ENCODE measurements at regions not wholly inside any gene's neighbourhood (a gene's known extent, or its start where the extent isn't known, plus 50 kb on each side); places are given as distances from the start of the nearest gene placed in this dataset.
A peak's percentile ranks its signal among the peaks of the same experiment; 100 is the strongest.

- 39% methylated on average over 2 of the region's 2 CpGs for WGBS
- no peak for DNase-seq
- H3K27me3 ChIP-seq (ENCODE audit: control insufficient read depth, insufficient read depth), result no peaks in the 10 kb centered on the region
- H3K27ac ChIP-seq (ENCODE audit: low read length), result peak overlapping the region; percentile 45
- no peak for ATAC-seq
- intact Hi-C loops (cut with DNase I), result no loop called here
- no peak overlapping the region for H3K4me3 ChIP-seq (ENCODE audit: low read length)
- no peaks in the 10 kb centered on the region for H3K9me3 ChIP-seq (ENCODE audit: control insufficient read depth, low read length)
- peaks cover 3% of the 10 kb centered on the region for H3K4me1 ChIP-seq (ENCODE audit: control insufficient read depth, insufficient read depth, low read length)
These were observed 151.3 kb upstream of the BEND6 start for GRCh38 chr6:56803594-56803993.

GRCh38 chr6:56802584-56802983 lies 152.3 kb upstream of the BEND6 start:
- intact Hi-C loops (cut with DNase I), result no loop called here
- ATAC-seq, result no peak
- Histone ChIP-seq H3K27me3 (ENCODE audit: control insufficient read depth, insufficient read depth) (no peaks in the 10 kb centered on the region), H3K4me1 (ENCODE audit: control insufficient read depth, insufficient read depth, low read length) (peaks cover 1% of the 10 kb centered on the region), H3K27ac (ENCODE audit: low read length) (no peak overlapping the region), H3K4me3 (ENCODE audit: low read length) (no peak overlapping the region), H3K9me3 (ENCODE audit: control insufficient read depth, low read length) (no peaks in the 10 kb centered on the region)
- DNase-seq, result no peak
- WGBS, result 28% methylated on average over 2 of the region's 2 CpGs

- Histone ChIP-seq H3K27me3 (ENCODE audit: control insufficient read depth, insufficient read depth) (no peaks in the 10 kb centered on the region), H3K4me1 (ENCODE audit: control insufficient read depth, insufficient read depth, low read length) (peaks cover 1% of the 10 kb centered on the region), H3K4me3 (ENCODE audit: low read length) (no peak overlapping the region), H3K27ac (ENCODE audit: low read length) (no peak overlapping the region), H3K9me3 (ENCODE audit: control insufficient read depth, low read length) (no peaks in the 10 kb centered on the region)
- DNase-seq (no peak), ATAC-seq (no peak)
- intact Hi-C loops (cut with DNase I), result no loop called here
- WGBS, result 57% methylated on average over 3 of the region's 3 CpGs
These were observed 154.9 kb upstream of the BEND6 start for GRCh38 chr6:56799989-56800388.

- intact Hi-C loops (cut with DNase I), result no loop called here
- no peak for DNase-seq
- no peak overlapping the region for H3K4me3 ChIP-seq (ENCODE audit: low read length)
- no peaks in the 10 kb centered on the region for H3K9me3 ChIP-seq (ENCODE audit: control insufficient read depth, low read length)
- no peak overlapping the region for H3K27ac ChIP-seq (ENCODE audit: low read length)
- H3K4me1 ChIP-seq (ENCODE audit: control insufficient read depth, insufficient read depth, low read length), result peaks cover 6% of the 10 kb centered on the region
- ATAC-seq, result peak; percentile 39 to 51
- WGBS, result 57% methylated on average over 2 of the region's 2 CpGs
- no peaks in the 10 kb centered on the region for H3K27me3 ChIP-seq (ENCODE audit: control insufficient read depth, insufficient read depth)
These were observed 155.5 kb upstream of the DST start for GRCh38 chr6:56798163-56798562.

GRCh38 chr6:56796196-56796532 lies 153.5 kb upstream of the DST start:
- WGBS, result 71% methylated on average over 1 of the region's 1 CpG

GRCh38 chr6:56795466-56796195 lies 152.9 kb upstream of the DST start:
- Histone ChIP-seq H3K27ac (ENCODE audit: low read length) (no peak overlapping the region), H3K27me3 (ENCODE audit: control insufficient read depth, insufficient read depth) (no peaks in the 10 kb centered on the region)

More at GRCh38 chr6:56796196-56796532, 153.5 kb upstream of the DST start:
- no peak overlapping the region for H3K27ac ChIP-seq (ENCODE audit: low read length)
- intact Hi-C loops (cut with DNase I), result no loop called here
- ATAC-seq (no peak), DNase-seq (no peak)
- no peak overlapping the region for H3K4me3 ChIP-seq (ENCODE audit: low read length)
- no peaks in the 10 kb centered on the region for H3K9me3 ChIP-seq (ENCODE audit: control insufficient read depth, low read length)
- H3K4me1 ChIP-seq (ENCODE audit: control insufficient read depth, insufficient read depth, low read length), result peaks cover 6% of the 10 kb centered on the region
- no peaks in the 10 kb centered on the region for H3K27me3 ChIP-seq (ENCODE audit: control insufficient read depth, insufficient read depth)

GRCh38 chr6:56794421-56794820 lies 151.7 kb upstream of the DST start:
- Histone ChIP-seq H3K4me3 (ENCODE audit: low read length) (no peak overlapping the region), H3K27ac (ENCODE audit: low read length) (peak overlapping the region; percentile 42), H3K9me3 (ENCODE audit: control insufficient read depth, low read length) (no peaks in the 10 kb centered on the region), H3K4me1 (ENCODE audit: control insufficient read depth, insufficient read depth, low read length) (peaks cover 9% of the 10 kb centered on the region), H3K27me3 (ENCODE audit: control insufficient read depth, insufficient read depth) (no peaks in the 10 kb centered on the region)
- DNase-seq (no peak), ATAC-seq (no peak)
- intact Hi-C loops (cut with DNase I), result no loop called here

More at GRCh38 chr6:56795466-56796195, 152.9 kb upstream of the DST start:
- ATAC-seq (no peak), DNase-seq (no peak)
- Histone ChIP-seq H3K4me1 (ENCODE audit: control insufficient read depth, insufficient read depth, low read length) (peaks cover 6% of the 10 kb centered on the region), H3K9me3 (ENCODE audit: control insufficient read depth, low read length) (no peaks in the 10 kb centered on the region), H3K4me3 (ENCODE audit: low read length) (no peak overlapping the region)
- intact Hi-C loops (cut with DNase I), result no loop called here
- 86% methylated on average over 6 of the region's 6 CpGs for WGBS

GRCh38 chr6:56793938-56794337 lies 151.2 kb upstream of the DST start:
- Histone ChIP-seq H3K9me3 (ENCODE audit: control insufficient read depth, low read length) (no peaks in the 10 kb centered on the region), H3K27ac (ENCODE audit: low read length) (no peak overlapping the region), H3K4me3 (ENCODE audit: low read length) (no peak overlapping the region), H3K27me3 (ENCODE audit: control insufficient read depth, insufficient read depth) (no peaks in the 10 kb centered on the region), H3K4me1 (ENCODE audit: control insufficient read depth, insufficient read depth, low read length) (peaks cover 8% of the 10 kb centered on the region)
- ATAC-seq (no peak), DNase-seq (no peak)
- intact Hi-C loops (cut with DNase I), result no loop called here
- 78% methylated on average over 2 of the region's 2 CpGs for WGBS

GRCh38 chr6:56790414-56790813 lies 147.7 kb upstream of the DST start:
- intact Hi-C loops (cut with DNase I), result no loop called here
- H3K9me3 ChIP-seq (ENCODE audit: control insufficient read depth, low read length), result no peaks in the 10 kb centered on the region
- no peak overlapping the region for H3K27ac ChIP-seq (ENCODE audit: low read length)
- H3K4me1 ChIP-seq (ENCODE audit: control insufficient read depth, insufficient read depth, low read length), result peaks cover 8% of the 10 kb centered on the region
- no peaks in the 10 kb centered on the region for H3K27me3 ChIP-seq (ENCODE audit: control insufficient read depth, insufficient read depth)
- DNase-seq (no peak), ATAC-seq (no peak)
- H3K4me3 ChIP-seq (ENCODE audit: low read length), result no peak overlapping the region

- Histone ChIP-seq H3K27me3 (ENCODE audit: control insufficient read depth, insufficient read depth) (no peaks in the 10 kb centered on the region), H3K4me3 (ENCODE audit: low read length) (no peak overlapping the region), H3K9me3 (ENCODE audit: control insufficient read depth, low read length) (no peaks in the 10 kb centered on the region), H3K4me1 (ENCODE audit: control insufficient read depth, insufficient read depth, low read length) (peaks cover 8% of the 10 kb centered on the region), H3K27ac (ENCODE audit: low read length) (no peak overlapping the region)
- ATAC-seq (no peak), DNase-seq (no peak)
- intact Hi-C loops (cut with DNase I), result no loop called here
- WGBS, result 65% methylated on average over 2 of the region's 2 CpGs
These were observed 147.2 kb upstream of the DST start for GRCh38 chr6:56789879-56790278.

- 87% methylated on average over 1 of the region's 1 CpG for WGBS
- DNase-seq (no peak), ATAC-seq (no peak)
- intact Hi-C loops (cut with DNase I), result no loop called here
- Histone ChIP-seq H3K9me3 (ENCODE audit: control insufficient read depth, low read length) (no peaks in the 10 kb centered on the region), H3K27ac (ENCODE audit: low read length) (no peak overlapping the region), H3K27me3 (ENCODE audit: control insufficient read depth, insufficient read depth) (no peaks in the 10 kb centered on the region), H3K4me3 (ENCODE audit: low read length) (no peak overlapping the region), H3K4me1 (ENCODE audit: control insufficient read depth, insufficient read depth, low read length) (peaks cover 3% of the 10 kb centered on the region)
These were observed 146.7 kb upstream of the DST start for GRCh38 chr6:56789342-56789741.

- intact Hi-C loops (cut with DNase I), result no loop called here
- no peaks in the 10 kb centered on the region for H3K9me3 ChIP-seq (ENCODE audit: control insufficient read depth, low read length)
- H3K4me3 ChIP-seq (ENCODE audit: low read length), result no peak overlapping the region
- no peaks in the 10 kb centered on the region for H3K27me3 ChIP-seq (ENCODE audit: control insufficient read depth, insufficient read depth)
- WGBS, result 46% methylated on average over 1 of the region's 1 CpG
- ATAC-seq (no peak), DNase-seq (no peak)
- H3K4me1 ChIP-seq (ENCODE audit: control insufficient read depth, insufficient read depth, low read length), result peaks cover 2% of the 10 kb centered on the region
- no peak overlapping the region for H3K27ac ChIP-seq (ENCODE audit: low read length)
These were observed 144.5 kb upstream of the DST start for GRCh38 chr6:56787209-56787608.

Data from right cardiac atrium (tissue), 5 donors.